ENCODE measurements at regions not wholly inside any gene's neighbourhood (a gene's known extent, or its start where the extent isn't known, plus 50 kb on each side); places are given as distances from the start of the nearest gene placed in this dataset.
"Not testable (repeated sequence)": the region's sequence is repeated elsewhere in the genome, so short reads cannot be mapped to it uniquely, and the experiment has no call there.

- no peak for DNase-seq (ENCODE audit: low read depth)
These were observed 51.3 kb upstream of the BOD1 start for GRCh38 chr5:173667702-173668101.

GRCh38 chr5:173668245-173668800 lies 51.9 kb upstream of the BOD1 start:
- DNase-seq (ENCODE audit: low read depth): no peak

GRCh38 chr5:173668910-173669309 lies 52.5 kb upstream of the BOD1 start:
- no peak for DNase-seq (ENCODE audit: low read depth)

GRCh38 chr5:173669483-173669882 lies 53.0 kb upstream of the BOD1 start:
- DNase-seq (ENCODE audit: low read depth): no peak

GRCh38 chr5:173670130-173670651 lies 53.7 kb upstream of the BOD1 start:
- DNase-seq (ENCODE audit: low read depth): no peak

- DNase-seq (ENCODE audit: low read depth): no peak
These were observed 54.3 kb upstream of the BOD1 start for GRCh38 chr5:173670791-173671120.

GRCh38 chr5:173671121-173671949 lies 54.9 kb upstream of the BOD1 start:
- no peak for DNase-seq (ENCODE audit: low read depth)

- no peak for DNase-seq (ENCODE audit: low read depth)
These were observed 55.7 kb upstream of the BOD1 start for GRCh38 chr5:173672166-173672565.

GRCh38 chr5:173672891-173673290 lies 56.4 kb upstream of the BOD1 start:
- no peak for DNase-seq (ENCODE audit: low read depth)

- DNase-seq (ENCODE audit: low read depth): no peak
These were observed 57.0 kb upstream of the BOD1 start for GRCh38 chr5:173673295-173674101.

- no peak for DNase-seq (ENCODE audit: low read depth)
These were observed 59.0 kb upstream of the BOD1 start for GRCh38 chr5:173675287-173675996.

- DNase-seq (ENCODE audit: low read depth): no peak
These were observed 59.9 kb upstream of the BOD1 start for GRCh38 chr5:173676375-173676774.

- DNase-seq (ENCODE audit: low read depth): no peak
These were observed 60.7 kb upstream of the BOD1 start for GRCh38 chr5:173677125-173677672.

- no peak for DNase-seq (ENCODE audit: low read depth)
These were observed 63.6 kb upstream of the BOD1 start for GRCh38 chr5:173679909-173680630.

GRCh38 chr5:173680660-173681242 lies 64.3 kb upstream of the BOD1 start:
- no peak for DNase-seq (ENCODE audit: low read depth)

- DNase-seq (ENCODE audit: low read depth): no peak
These were observed 65.9 kb upstream of the BOD1 start for GRCh38 chr5:173682313-173682712.

- not testable (repeated sequence) for DNase-seq (ENCODE audit: low read depth)
These were observed 68.1 kb upstream of the BOD1 start for GRCh38 chr5:173684535-173684934.

GRCh38 chr5:173686950-173687349 lies 70.5 kb upstream of the BOD1 start:
- DNase-seq (ENCODE audit: low read depth): no peak

- no peak for DNase-seq (ENCODE audit: low read depth)
These were observed 72.3 kb upstream of the BOD1 start for GRCh38 chr5:173688703-173689102.

GRCh38 chr5:173689171-173689736 lies 72.8 kb upstream of the BOD1 start:
- DNase-seq (ENCODE audit: low read depth): no peak

All from GM04503 (cell line).